ENCODE measurements at regions not wholly inside any gene's neighbourhood (a gene's known extent, or its start where the extent isn't known, plus 50 kb on each side); places are given as distances from the start of the nearest gene placed in this dataset.

DNA sequence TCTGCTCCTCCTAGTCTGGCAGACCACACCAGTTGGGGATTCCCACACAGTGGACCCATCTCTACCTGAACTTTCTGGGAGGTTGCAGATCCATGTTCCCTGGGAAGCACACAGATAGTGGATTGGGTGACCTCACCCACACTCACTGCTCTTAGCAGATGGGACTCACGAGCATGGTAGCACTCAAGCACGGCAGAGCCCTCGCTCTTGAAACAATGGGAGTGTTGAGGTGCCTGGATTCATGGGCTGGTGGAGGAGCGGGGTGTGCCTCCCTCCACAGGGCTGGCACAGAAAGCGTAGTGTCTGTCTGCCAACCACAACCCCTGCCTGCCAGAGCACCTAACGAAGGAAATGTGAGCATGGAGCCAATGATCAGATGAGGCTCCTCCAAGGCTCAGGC, 568.0 kb downstream of the POM121L12 start:
- TF ChIP-seq, protein P1, sequence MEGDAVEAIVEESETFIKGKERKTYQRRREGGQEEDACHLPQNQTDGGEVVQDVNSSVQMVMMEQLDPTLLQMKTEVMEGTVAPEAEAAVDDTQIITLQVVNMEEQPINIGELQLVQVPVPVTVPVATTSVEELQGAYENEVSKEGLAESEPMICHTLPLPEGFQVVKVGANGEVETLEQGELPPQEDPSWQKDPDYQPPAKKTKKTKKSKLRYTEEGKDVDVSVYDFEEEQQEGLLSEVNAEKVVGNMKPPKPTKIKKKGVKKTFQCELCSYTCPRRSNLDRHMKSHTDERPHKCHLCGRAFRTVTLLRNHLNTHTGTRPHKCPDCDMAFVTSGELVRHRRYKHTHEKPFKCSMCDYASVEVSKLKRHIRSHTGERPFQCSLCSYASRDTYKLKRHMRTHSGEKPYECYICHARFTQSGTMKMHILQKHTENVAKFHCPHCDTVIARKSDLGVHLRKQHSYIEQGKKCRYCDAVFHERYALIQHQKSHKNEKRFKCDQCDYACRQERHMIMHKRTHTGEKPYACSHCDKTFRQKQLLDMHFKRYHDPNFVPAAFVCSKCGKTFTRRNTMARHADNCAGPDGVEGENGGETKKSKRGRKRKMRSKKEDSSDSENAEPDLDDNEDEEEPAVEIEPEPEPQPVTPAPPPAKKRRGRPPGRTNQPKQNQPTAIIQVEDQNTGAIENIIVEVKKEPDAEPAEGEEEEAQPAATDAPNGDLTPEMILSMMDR (IDR thresholded peaks at IDR 0.05), result no peak
- no peak for TF ChIP-seq POLR2A (IDR thresholded peaks at IDR 0.05)

Measured in body of pancreas (tissue), 4 donors.